ENCODE measurements at regions not wholly inside any gene's neighbourhood (a gene's known extent, or its start where the extent isn't known, plus 50 kb on each side); places are given as distances from the start of the nearest gene placed in this dataset.

GRCh38 chr3:178397836-178398235 is 138.4 kb upstream of the KCNMB2 start:
- no peak for DNase-seq

GRCh38 chr3:178404961-178405360 is 131.3 kb upstream of the KCNMB2 start:
- DNase-seq, result no peak

GRCh38 chr3:178405531-178405930 is 130.7 kb upstream of the KCNMB2 start:
- DNase-seq, result no peak

GRCh38 chr3:178406206-178406605 is 130.0 kb upstream of the KCNMB2 start:
- DNase-seq, result no peak

GRCh38 chr3:178415384-178415783 is 120.9 kb upstream of the KCNMB2 start:
- DNase-seq, result no peak

GRCh38 chr3:178417736-178418135 is 118.5 kb upstream of the KCNMB2 start:
- no peak for DNase-seq

GRCh38 chr3:178419071-178419470 is 117.2 kb upstream of the KCNMB2 start:
- no peak for DNase-seq

- DNase-seq, result no peak
Observed at GRCh38 chr3:178420033-178420432, 116.2 kb upstream of the KCNMB2 start.

GRCh38 chr3:178421069-178421468 is 115.2 kb upstream of the KCNMB2 start:
- DNase-seq, result no peak

- no peak for DNase-seq
Observed at GRCh38 chr3:178422406-178422805, 113.8 kb upstream of the KCNMB2 start.

GRCh38 chr3:178428037-178428436 is 108.2 kb upstream of the KCNMB2 start:
- DNase-seq, result no peak

- DNase-seq, result no peak
Observed at GRCh38 chr3:178434206-178434805, 101.9 kb upstream of the KCNMB2 start.

GRCh38 chr3:178435575-178435974 is 100.7 kb upstream of the KCNMB2 start:
- DNase-seq, result no peak

- no peak for DNase-seq
Observed at GRCh38 chr3:178436773-178437172, 99.5 kb upstream of the KCNMB2 start.

- no peak for DNase-seq
Observed at GRCh38 chr3:178437236-178437635, 99.0 kb upstream of the KCNMB2 start.

GRCh38 chr3:178439504-178439903 is 96.7 kb upstream of the KCNMB2 start:
- DNase-seq, result no peak

GRCh38 chr3:178440043-178440442 is 96.2 kb upstream of the KCNMB2 start:
- no peak for DNase-seq

- DNase-seq, result no peak
Observed at GRCh38 chr3:178443634-178444033, 92.6 kb upstream of the KCNMB2 start.

- DNase-seq, result no peak
Observed at GRCh38 chr3:178445139-178445538, 91.1 kb upstream of the KCNMB2 start.

GRCh38 chr3:178446059-178446458 is 90.2 kb upstream of the KCNMB2 start:
- no peak for DNase-seq

- DNase-seq, result no peak
Observed at GRCh38 chr3:178450476-178450875, 85.8 kb upstream of the KCNMB2 start.

- DNase-seq, result no peak
Observed at GRCh38 chr3:178451799-178452198, 84.4 kb upstream of the KCNMB2 start.

GRCh38 chr3:178454726-178455125 is 81.5 kb upstream of the KCNMB2 start:
- DNase-seq, result no peak

GRCh38 chr3:178455226-178455625 is 81.0 kb upstream of the KCNMB2 start:
- DNase-seq, result no peak

GRCh38 chr3:178455946-178456345 is 80.3 kb upstream of the KCNMB2 start:
- DNase-seq, result no peak
